WTC11 (cell line): ENCODE measurements at regions not wholly inside any gene's neighbourhood (a gene's known extent, or its start where the extent isn't known, plus 50 kb on each side); places are given as distances from the start of the nearest gene placed in this dataset.

Experiments
- ATAC-seq: fragments of 200-7000 bp; cut with Tn5 transposase; 2 replicates; pipeline ENCODE4 v1.10.0; 2021; ENCODE audit warnings: mild to moderate bottlenecking, moderate library complexity
- CTCF ChIA-PET: fragments of 300-600 bp; sonication (Branson Sonifier 250); formaldehyde crosslinking; loops from one replicate; lab custom pipeline; 2021; ENCODE audit warnings: antibody characterized with exemption; lab: Charles Lee
- POLR2A ChIA-PET: fragments of 350-600 bp; sonication (Branson Sonifier 250); formaldehyde crosslinking; loops from one replicate; lab custom pipeline; 2021; ENCODE audit warnings: antibody characterized with exemption; lab: Charles Lee
- DNase-seq: peaks from one replicate; pipeline ENCODE4 v3.0.0; 2021; ENCODE audit warnings: low spot score
- H3K27ac Mint-ChIP-seq: 2 replicates; pipeline ENCODE4 v1.8.0; 2021; ENCODE audit warnings: mixed read lengths
- H3K27me3 Mint-ChIP-seq: 2 replicates; pipeline ENCODE4 v1.8.0; 2021; ENCODE audit warnings: low read depth, mild to moderate bottlenecking, moderate library complexity, mixed read lengths
- H3K36me3 Mint-ChIP-seq: 2 replicates; pipeline ENCODE4 v1.8.0; 2021; ENCODE audit warnings: mixed read lengths
- H3K4me1 Mint-ChIP-seq: 2 replicates; pipeline ENCODE4 v1.8.0; 2022; ENCODE audit warnings: mixed read lengths
- H3K4me3 Mint-ChIP-seq: 2 replicates; pipeline ENCODE4 v1.8.0; 2021; ENCODE audit warnings: mild to moderate bottlenecking, moderate library complexity, mixed read lengths
- H3K9me3 Mint-ChIP-seq: 2 replicates; pipeline ENCODE4 v1.8.0; 2021; ENCODE audit warnings: mixed read lengths
- CBFB ChIP-seq: sonication (generic); formaldehyde crosslinking; IDR thresholded peaks from 2 replicates; pipeline ENCODE4 v1.8.1; 2022; ENCODE audit warnings: mild to moderate bottlenecking, low read depth, missing genetic modification reagents
- GTF2I ChIP-seq: fragments of 250-450 bp; sonication (Bioruptor Pico); conservative IDR thresholded peaks from 2 replicates; pipeline ENCODE4 v1.4.0; 2021; ENCODE audit warnings: mild to moderate bottlenecking
- IRF2 ChIP-seq: sonication (generic); formaldehyde crosslinking; IDR thresholded peaks from 2 replicates; pipeline ENCODE4 v1.8.0; 2022; ENCODE audit warnings: low read depth, missing genetic modification reagents, borderline replicate concordance
- JAZF1 ChIP-seq: fragments of 250-450 bp; sonication (Bioruptor Pico); IDR thresholded peaks from 2 replicates; pipeline ENCODE4 v1.9.0; 2021; ENCODE audit warnings: moderate library complexity, mild to moderate bottlenecking, inconsistent platforms
- NFATC4 ChIP-seq: fragments of 250-450 bp; sonication (Bioruptor Pico); IDR thresholded peaks from 2 replicates; pipeline ENCODE4 v1.9.0; 2021; ENCODE audit warnings: mild to moderate bottlenecking
- RELA ChIP-seq: sonication (generic); formaldehyde crosslinking; IDR thresholded peaks from 2 replicates; pipeline ENCODE4 v1.8.1; 2022; ENCODE audit warnings: missing genetic modification reagents, mild to moderate bottlenecking, borderline replicate concordance
- TCF7 ChIP-seq: sonication (generic); formaldehyde crosslinking; IDR thresholded peaks from 2 replicates; pipeline ENCODE4 v1.8.0; 2022; ENCODE audit warnings: mild to moderate bottlenecking, low read depth, missing genetic modification reagents, moderate library complexity
- TP53 ChIP-seq: sonication (generic); formaldehyde crosslinking; IDR thresholded peaks from 2 replicates; pipeline ENCODE4 v1.8.1; 2023; ENCODE audit warnings: mild to moderate bottlenecking, missing genetic modification reagents
- ZBTB21 ChIP-seq: sonication (generic); formaldehyde crosslinking; IDR thresholded peaks from 2 replicates; pipeline ENCODE4 v1.8.1; 2023; ENCODE audit warnings: mild to moderate bottlenecking, missing genetic modification reagents, borderline replicate concordance
- ZNF232 ChIP-seq: sonication (generic); formaldehyde crosslinking; IDR thresholded peaks from 2 replicates; pipeline ENCODE4 v1.8.0; 2022; ENCODE audit warnings: mild to moderate bottlenecking, missing genetic modification reagents
- ZNF396 ChIP-seq: fragments of 250-450 bp; sonication (Bioruptor Pico); IDR thresholded peaks from 2 replicates; pipeline ENCODE4 v1.8.0; 2021; ENCODE audit warnings: mild to moderate bottlenecking, moderate library complexity, borderline replicate concordance
- TF ChIP-seq, protein P1 (sequence below): fragments of 200-600 bp; IDR thresholded peaks from 2 replicates; pipeline ENCODE4 v1.8.0; 2022; ENCODE audit warnings: antibody characterized with exemption
- TF ChIP-seq, protein P2 (sequence below): sonication (generic); formaldehyde crosslinking; IDR thresholded peaks from 2 replicates; pipeline ENCODE4 v1.8.0; 2023; ENCODE audit warnings: mild to moderate bottlenecking, missing genetic modification reagents
- TF ChIP-seq, protein P3 (sequence below): fragments of 250-450 bp; sonication (Bioruptor Pico); IDR thresholded peaks from 2 replicates; pipeline ENCODE4 v2.1.2; 2022; ENCODE audit warnings: mild to moderate bottlenecking, moderate library complexity
- TF ChIP-seq, protein P4 (sequence below): sonication (generic); formaldehyde crosslinking; IDR thresholded peaks from 2 replicates; pipeline ENCODE4 v1.8.0; 2023; ENCODE audit warnings: missing genetic modification reagents, mild to moderate bottlenecking, borderline replicate concordance

DNA sequence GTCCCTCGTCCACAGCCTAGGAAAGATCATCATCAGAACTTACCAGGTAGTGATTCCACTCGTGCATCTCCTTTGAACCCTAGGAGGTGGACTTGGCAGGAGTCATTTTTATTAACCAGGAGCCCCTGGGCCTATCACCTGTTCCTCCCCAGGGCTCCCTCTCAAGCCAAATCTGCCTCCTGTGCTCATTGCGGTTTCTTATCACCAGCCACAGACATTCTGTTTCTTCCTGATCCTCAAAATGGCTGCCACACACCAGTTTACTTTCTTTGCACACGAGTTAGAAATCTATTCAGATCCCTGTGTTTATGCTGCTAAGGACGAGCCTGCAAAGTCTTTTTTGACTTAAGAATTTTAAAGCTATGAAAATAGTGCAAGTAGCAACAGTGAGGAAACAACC, 354.5 kb upstream of the BOD1L1 start (continued):
- no peak for TF ChIP-seq JAZF1 (CRISPR knock-in tag)
- TF ChIP-seq ZNF396 (CRISPR knock-in tag): no peak
- TF ChIP-seq GTF2I: no peak
- no peak for TF ChIP-seq TP53 (CRISPR knock-in tag)
- TF ChIP-seq RELA (CRISPR knock-in tag): no peak
- TF ChIP-seq, protein P1, sequence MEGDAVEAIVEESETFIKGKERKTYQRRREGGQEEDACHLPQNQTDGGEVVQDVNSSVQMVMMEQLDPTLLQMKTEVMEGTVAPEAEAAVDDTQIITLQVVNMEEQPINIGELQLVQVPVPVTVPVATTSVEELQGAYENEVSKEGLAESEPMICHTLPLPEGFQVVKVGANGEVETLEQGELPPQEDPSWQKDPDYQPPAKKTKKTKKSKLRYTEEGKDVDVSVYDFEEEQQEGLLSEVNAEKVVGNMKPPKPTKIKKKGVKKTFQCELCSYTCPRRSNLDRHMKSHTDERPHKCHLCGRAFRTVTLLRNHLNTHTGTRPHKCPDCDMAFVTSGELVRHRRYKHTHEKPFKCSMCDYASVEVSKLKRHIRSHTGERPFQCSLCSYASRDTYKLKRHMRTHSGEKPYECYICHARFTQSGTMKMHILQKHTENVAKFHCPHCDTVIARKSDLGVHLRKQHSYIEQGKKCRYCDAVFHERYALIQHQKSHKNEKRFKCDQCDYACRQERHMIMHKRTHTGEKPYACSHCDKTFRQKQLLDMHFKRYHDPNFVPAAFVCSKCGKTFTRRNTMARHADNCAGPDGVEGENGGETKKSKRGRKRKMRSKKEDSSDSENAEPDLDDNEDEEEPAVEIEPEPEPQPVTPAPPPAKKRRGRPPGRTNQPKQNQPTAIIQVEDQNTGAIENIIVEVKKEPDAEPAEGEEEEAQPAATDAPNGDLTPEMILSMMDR: no peak
- no peak for TF ChIP-seq NFATC4 (CRISPR knock-in tag)
- TF ChIP-seq, protein P2, sequence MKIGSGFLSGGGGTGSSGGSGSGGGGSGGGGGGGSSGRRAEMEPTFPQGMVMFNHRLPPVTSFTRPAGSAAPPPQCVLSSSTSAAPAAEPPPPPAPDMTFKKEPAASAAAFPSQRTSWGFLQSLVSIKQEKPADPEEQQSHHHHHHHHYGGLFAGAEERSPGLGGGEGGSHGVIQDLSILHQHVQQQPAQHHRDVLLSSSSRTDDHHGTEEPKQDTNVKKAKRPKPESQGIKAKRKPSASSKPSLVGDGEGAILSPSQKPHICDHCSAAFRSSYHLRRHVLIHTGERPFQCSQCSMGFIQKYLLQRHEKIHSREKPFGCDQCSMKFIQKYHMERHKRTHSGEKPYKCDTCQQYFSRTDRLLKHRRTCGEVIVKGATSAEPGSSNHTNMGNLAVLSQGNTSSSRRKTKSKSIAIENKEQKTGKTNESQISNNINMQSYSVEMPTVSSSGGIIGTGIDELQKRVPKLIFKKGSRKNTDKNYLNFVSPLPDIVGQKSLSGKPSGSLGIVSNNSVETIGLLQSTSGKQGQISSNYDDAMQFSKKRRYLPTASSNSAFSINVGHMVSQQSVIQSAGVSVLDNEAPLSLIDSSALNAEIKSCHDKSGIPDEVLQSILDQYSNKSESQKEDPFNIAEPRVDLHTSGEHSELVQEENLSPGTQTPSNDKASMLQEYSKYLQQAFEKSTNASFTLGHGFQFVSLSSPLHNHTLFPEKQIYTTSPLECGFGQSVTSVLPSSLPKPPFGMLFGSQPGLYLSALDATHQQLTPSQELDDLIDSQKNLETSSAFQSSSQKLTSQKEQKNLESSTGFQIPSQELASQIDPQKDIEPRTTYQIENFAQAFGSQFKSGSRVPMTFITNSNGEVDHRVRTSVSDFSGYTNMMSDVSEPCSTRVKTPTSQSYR: no peak
- TF ChIP-seq, protein P3, sequence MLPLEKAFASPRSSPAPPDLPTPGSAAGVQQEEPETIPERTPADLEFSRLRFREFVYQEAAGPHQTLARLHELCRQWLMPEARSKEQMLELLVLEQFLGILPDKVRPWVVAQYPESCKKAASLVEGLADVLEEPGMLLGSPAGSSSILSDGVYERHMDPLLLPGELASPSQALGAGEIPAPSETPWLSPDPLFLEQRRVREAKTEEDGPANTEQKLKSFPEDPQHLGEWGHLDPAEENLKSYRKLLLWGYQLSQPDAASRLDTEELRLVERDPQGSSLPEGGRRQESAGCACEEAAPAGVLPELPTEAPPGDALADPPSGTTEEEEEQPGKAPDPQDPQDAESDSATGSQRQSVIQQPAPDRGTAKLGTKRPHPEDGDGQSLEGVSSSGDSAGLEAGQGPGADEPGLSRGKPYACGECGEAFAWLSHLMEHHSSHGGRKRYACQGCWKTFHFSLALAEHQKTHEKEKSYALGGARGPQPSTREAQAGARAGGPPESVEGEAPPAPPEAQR (CRISPR knock-in tag): no peak

DNA sequence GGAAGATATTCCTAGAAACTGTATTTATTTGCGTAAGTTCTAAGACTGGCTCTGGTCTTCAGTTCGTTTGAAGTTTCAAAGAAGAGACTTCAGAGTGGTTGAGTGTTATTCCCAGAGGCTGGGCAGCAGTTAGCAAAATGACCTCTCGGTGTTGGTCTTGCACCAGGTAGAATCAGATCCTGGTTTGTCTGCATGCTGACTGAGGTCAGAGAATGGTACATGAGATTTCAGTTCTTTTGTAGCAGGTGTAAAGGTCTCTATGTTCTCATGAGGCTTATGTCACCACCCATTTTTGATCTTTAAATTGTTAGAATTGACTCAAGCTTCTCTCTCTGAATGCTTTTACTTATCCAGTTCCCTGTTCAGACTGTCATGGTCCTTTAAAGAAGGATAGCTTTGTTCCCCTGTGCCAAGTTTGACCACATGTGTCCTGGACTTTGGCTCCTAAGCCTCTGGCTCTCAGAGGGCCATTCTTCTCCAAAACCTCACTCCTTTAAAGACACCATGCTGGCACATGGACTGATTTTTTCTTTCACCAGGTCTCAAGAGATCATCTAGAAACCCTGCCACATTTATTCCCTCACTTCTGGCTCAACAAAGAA, 355.8 kb upstream of the BOD1L1 start:
- Mint-ChIP-seq H3K36me3 (no peaks in the 10 kb centered on the region), H3K27me3 (no peaks in the 10 kb centered on the region), H3K27ac (no peak overlapping the region), H3K4me1 (peaks cover 13% of the 10 kb centered on the region), H3K9me3 (peaks cover 16% of the 10 kb centered on the region), H3K4me3 (no peak overlapping the region)
- no peak for TF ChIP-seq IRF2 (CRISPR knock-in tag)
- no peak for TF ChIP-seq CBFB (CRISPR knock-in tag)
- TF ChIP-seq ZBTB21 (CRISPR knock-in tag): no peak
- TF ChIP-seq, protein P1: no peak
- TF ChIP-seq, protein P4, sequence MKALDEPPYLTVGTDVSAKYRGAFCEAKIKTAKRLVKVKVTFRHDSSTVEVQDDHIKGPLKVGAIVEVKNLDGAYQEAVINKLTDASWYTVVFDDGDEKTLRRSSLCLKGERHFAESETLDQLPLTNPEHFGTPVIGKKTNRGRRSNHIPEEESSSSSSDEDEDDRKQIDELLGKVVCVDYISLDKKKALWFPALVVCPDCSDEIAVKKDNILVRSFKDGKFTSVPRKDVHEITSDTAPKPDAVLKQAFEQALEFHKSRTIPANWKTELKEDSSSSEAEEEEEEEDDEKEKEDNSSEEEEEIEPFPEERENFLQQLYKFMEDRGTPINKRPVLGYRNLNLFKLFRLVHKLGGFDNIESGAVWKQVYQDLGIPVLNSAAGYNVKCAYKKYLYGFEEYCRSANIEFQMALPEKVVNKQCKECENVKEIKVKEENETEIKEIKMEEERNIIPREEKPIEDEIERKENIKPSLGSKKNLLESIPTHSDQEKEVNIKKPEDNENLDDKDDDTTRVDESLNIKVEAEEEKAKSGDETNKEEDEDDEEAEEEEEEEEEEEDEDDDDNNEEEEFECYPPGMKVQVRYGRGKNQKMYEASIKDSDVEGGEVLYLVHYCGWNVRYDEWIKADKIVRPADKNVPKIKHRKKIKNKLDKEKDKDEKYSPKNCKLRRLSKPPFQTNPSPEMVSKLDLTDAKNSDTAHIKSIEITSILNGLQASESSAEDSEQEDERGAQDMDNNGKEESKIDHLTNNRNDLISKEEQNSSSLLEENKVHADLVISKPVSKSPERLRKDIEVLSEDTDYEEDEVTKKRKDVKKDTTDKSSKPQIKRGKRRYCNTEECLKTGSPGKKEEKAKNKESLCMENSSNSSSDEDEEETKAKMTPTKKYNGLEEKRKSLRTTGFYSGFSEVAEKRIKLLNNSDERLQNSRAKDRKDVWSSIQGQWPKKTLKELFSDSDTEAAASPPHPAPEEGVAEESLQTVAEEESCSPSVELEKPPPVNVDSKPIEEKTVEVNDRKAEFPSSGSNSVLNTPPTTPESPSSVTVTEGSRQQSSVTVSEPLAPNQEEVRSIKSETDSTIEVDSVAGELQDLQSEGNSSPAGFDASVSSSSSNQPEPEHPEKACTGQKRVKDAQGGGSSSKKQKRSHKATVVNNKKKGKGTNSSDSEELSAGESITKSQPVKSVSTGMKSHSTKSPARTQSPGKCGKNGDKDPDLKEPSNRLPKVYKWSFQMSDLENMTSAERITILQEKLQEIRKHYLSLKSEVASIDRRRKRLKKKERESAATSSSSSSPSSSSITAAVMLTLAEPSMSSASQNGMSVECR (CRISPR knock-in tag): no peak
- no peak for TF ChIP-seq TCF7 (CRISPR knock-in tag)
- no peak for TF ChIP-seq ZNF232 (CRISPR knock-in tag)
- CTCF ChIA-PET: no interaction called here
- no peak for ATAC-seq
- POLR2A ChIA-PET: no interaction called here
- DNase-seq: no peak
